ENCODE measurements at regions not wholly inside any gene's neighbourhood (a gene's known extent, or its start where the extent isn't known, plus 50 kb on each side); places are given as distances from the start of the nearest gene placed in this dataset.

GRCh38 chr6:69580706-69581105, 216.1 kb downstream of the LMBRD1 start:
- TF ChIP-seq, protein P1, sequence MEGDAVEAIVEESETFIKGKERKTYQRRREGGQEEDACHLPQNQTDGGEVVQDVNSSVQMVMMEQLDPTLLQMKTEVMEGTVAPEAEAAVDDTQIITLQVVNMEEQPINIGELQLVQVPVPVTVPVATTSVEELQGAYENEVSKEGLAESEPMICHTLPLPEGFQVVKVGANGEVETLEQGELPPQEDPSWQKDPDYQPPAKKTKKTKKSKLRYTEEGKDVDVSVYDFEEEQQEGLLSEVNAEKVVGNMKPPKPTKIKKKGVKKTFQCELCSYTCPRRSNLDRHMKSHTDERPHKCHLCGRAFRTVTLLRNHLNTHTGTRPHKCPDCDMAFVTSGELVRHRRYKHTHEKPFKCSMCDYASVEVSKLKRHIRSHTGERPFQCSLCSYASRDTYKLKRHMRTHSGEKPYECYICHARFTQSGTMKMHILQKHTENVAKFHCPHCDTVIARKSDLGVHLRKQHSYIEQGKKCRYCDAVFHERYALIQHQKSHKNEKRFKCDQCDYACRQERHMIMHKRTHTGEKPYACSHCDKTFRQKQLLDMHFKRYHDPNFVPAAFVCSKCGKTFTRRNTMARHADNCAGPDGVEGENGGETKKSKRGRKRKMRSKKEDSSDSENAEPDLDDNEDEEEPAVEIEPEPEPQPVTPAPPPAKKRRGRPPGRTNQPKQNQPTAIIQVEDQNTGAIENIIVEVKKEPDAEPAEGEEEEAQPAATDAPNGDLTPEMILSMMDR (IDR thresholded peaks at IDR 0.05), result no peak
- TF ChIP-seq TCF7L2 (IDR thresholded peaks at IDR 0.05; ENCODE audit: low read depth, low read length), result no peak
- TF ChIP-seq, protein P2, sequence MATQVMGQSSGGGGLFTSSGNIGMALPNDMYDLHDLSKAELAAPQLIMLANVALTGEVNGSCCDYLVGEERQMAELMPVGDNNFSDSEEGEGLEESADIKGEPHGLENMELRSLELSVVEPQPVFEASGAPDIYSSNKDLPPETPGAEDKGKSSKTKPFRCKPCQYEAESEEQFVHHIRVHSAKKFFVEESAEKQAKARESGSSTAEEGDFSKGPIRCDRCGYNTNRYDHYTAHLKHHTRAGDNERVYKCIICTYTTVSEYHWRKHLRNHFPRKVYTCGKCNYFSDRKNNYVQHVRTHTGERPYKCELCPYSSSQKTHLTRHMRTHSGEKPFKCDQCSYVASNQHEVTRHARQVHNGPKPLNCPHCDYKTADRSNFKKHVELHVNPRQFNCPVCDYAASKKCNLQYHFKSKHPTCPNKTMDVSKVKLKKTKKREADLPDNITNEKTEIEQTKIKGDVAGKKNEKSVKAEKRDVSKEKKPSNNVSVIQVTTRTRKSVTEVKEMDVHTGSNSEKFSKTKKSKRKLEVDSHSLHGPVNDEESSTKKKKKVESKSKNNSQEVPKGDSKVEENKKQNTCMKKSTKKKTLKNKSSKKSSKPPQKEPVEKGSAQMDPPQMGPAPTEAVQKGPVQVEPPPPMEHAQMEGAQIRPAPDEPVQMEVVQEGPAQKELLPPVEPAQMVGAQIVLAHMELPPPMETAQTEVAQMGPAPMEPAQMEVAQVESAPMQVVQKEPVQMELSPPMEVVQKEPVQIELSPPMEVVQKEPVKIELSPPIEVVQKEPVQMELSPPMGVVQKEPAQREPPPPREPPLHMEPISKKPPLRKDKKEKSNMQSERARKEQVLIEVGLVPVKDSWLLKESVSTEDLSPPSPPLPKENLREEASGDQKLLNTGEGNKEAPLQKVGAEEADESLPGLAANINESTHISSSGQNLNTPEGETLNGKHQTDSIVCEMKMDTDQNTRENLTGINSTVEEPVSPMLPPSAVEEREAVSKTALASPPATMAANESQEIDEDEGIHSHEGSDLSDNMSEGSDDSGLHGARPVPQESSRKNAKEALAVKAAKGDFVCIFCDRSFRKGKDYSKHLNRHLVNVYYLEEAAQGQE (IDR thresholded peaks at IDR 0.05; ENCODE audit: insufficient read depth in 1 of 2, low read depth in 2 of 2, low read length in 1 of 2), result no peak
- TF ChIP-seq POLR2AphosphoS5 (IDR thresholded peaks at IDR 0.05; ENCODE audit: low read depth, low read length), result no peak
